WERI-Rb-1 (cell line): ENCODE measurements at regions not wholly inside any gene's neighbourhood (a gene's known extent, or its start where the extent isn't known, plus 50 kb on each side); places are given as distances from the start of the nearest gene placed in this dataset.
"Not testable (repeated sequence)": the region's sequence is repeated elsewhere in the genome, so short reads cannot be mapped to it uniquely, and the experiment has no call there.

ENCODE experiments used
- DNase-seq: peaks from one replicate; pipeline ENCODE4 v3.0.0-alpha.2; 2020
- H3K27ac ChIP-seq: fragments of 250-450 bp; sonication (Bioruptor Pico); 2 replicates; pipeline ENCODE4 v1.5.1; 2020; ENCODE audit warnings: mild to moderate bottlenecking, moderate library complexity
- H3K27me3 ChIP-seq: fragments of 250-450 bp; sonication (Bioruptor Pico); 2 replicates; pipeline ENCODE4 v1.5.1; 2021; ENCODE audit warnings: mild to moderate bottlenecking, low read depth, moderate library complexity; ENCODE audit not compliant: insufficient read depth, severe bottlenecking
- H3K36me3 ChIP-seq: fragments of 250-450 bp; sonication (Bioruptor Pico); 2 replicates; pipeline ENCODE4 v1.5.1; 2020; ENCODE audit warnings: mild to moderate bottlenecking, moderate library complexity
- H3K4me3 ChIP-seq: 2 replicates; pipeline ENCODE4 v1.5.1; 2011; ENCODE audit warnings: low read depth, mild to moderate bottlenecking, control low read depth, low read length
- H3K9me3 ChIP-seq: fragments of 250-450 bp; sonication (Bioruptor Pico); 2 replicates; pipeline ENCODE4 v1.5.1; 2021; ENCODE audit warnings: mild to moderate bottlenecking, moderate library complexity; ENCODE audit not compliant: severe bottlenecking
- CTCF ChIP-seq: IDR thresholded peaks from 2 replicates; pipeline ENCODE4 v1.5.1; 2011; ENCODE audit warnings: low read depth, mild to moderate bottlenecking, control low read depth, inconsistent platforms, low read length

GRCh38 chr20:30281584-30282197 lies 975.8 kb upstream of the DEFB115 start:
- peaks cover 28% of the 10 kb centered on the region for H3K27me3 ChIP-seq
- H3K4me3 ChIP-seq, result no peak overlapping the region
- no peaks in the 10 kb centered on the region for H3K36me3 ChIP-seq
- DNase-seq, result no peak
- H3K9me3 ChIP-seq, result peaks cover 4% of the 10 kb centered on the region
- no peak for TF ChIP-seq CTCF
- no peak overlapping the region for H3K27ac ChIP-seq

- not testable (repeated sequence) for H3K4me3 ChIP-seq, H3K27ac ChIP-seq, H3K9me3 ChIP-seq, H3K36me3 ChIP-seq
- DNase-seq, result peak; percentile 48
- H3K27me3 ChIP-seq, result peaks cover 34% of the 10 kb centered on the region
Observed at GRCh38 chr20:30283476-30284280, 973.8 kb upstream of the DEFB115 start.

- Histone ChIP-seq H3K36me3 (no peaks in the 10 kb centered on the region), H3K27ac (no peak overlapping the region), H3K4me3 (no peak overlapping the region), H3K27me3 (peaks cover 34% of the 10 kb centered on the region), H3K9me3 (peaks cover 4% of the 10 kb centered on the region)
- no peak for TF ChIP-seq CTCF
- no peak for DNase-seq
Observed at GRCh38 chr20:30284281-30284905, 973.1 kb upstream of the DEFB115 start.

- Histone ChIP-seq H3K4me3 (no peak overlapping the region), H3K27ac (no peak overlapping the region), H3K36me3 (no peaks in the 10 kb centered on the region), H3K9me3 (peaks cover 4% of the 10 kb centered on the region), H3K27me3 (peaks cover 34% of the 10 kb centered on the region)
- no peak for DNase-seq
- no peak for TF ChIP-seq CTCF
Observed at GRCh38 chr20:30285677-30286076, 971.8 kb upstream of the DEFB115 start.

GRCh38 chr20:30286157-30286556 lies 971.3 kb upstream of the DEFB115 start:
- H3K4me3 ChIP-seq, result no peak overlapping the region
- DNase-seq, result no peak
- H3K27ac ChIP-seq, result no peak overlapping the region

GRCh38 chr20:30287459-30287858 lies 970.0 kb upstream of the DEFB115 start:
- H3K9me3 ChIP-seq, H3K36me3 ChIP-seq, H3K4me3 ChIP-seq, DNase-seq, H3K27ac ChIP-seq: not testable (repeated sequence)
- peaks cover 28% of the 10 kb centered on the region for H3K27me3 ChIP-seq

More at GRCh38 chr20:30286157-30286556, 971.3 kb upstream of the DEFB115 start:
- H3K27me3 ChIP-seq, result peaks cover 34% of the 10 kb centered on the region
- 0 out of 2 replicates have a peak, but pooled peaks have one; percentile 26 for TF ChIP-seq CTCF
- H3K36me3 ChIP-seq, result no peaks in the 10 kb centered on the region
- peaks cover 4% of the 10 kb centered on the region for H3K9me3 ChIP-seq
